Activated T-cell treated with anti-CD3 and anti-CD28 coated beads, Interleukin-2, amount 50 U/mL, for 24 hours (primary cell): ENCODE measurements at regions not wholly inside any gene's neighbourhood (a gene's known extent, or its start where the extent isn't known, plus 50 kb on each side); places are given as distances from the start of the nearest gene placed in this dataset.
A peak's percentile ranks its signal among the peaks of the same experiment; 100 is the strongest.
"Not testable (repeated sequence)": the region's sequence is repeated elsewhere in the genome, so short reads cannot be mapped to it uniquely, and the experiment has no call there.

Source experiments
- DNase-seq: peaks from one replicate; pipeline ENCODE4 v3.0.0-alpha.2; 2020
- H3K27ac Mint-ChIP-seq: 2 replicates; pipeline ENCODE4 v1.8.0; 2020; ENCODE audit warnings: mild to moderate bottlenecking, mixed read lengths
- H3K27me3 Mint-ChIP-seq: 2 replicates; pipeline ENCODE4 v1.8.0; 2020; ENCODE audit warnings: mixed read lengths
- H3K36me3 Mint-ChIP-seq: 2 replicates; pipeline ENCODE4 v1.8.0; 2020; ENCODE audit warnings: low read depth, mixed read lengths
- H3K4me1 Mint-ChIP-seq: 2 replicates; pipeline ENCODE4 v1.8.0; 2020; ENCODE audit warnings: low read depth, mixed read lengths
- H3K4me3 Mint-ChIP-seq: 2 replicates; pipeline ENCODE4 v1.8.0; 2020; ENCODE audit warnings: mild to moderate bottlenecking, moderate library complexity, mixed read lengths
- H3K9me3 Mint-ChIP-seq: 2 replicates; pipeline ENCODE4 v1.8.0; 2020; ENCODE audit warnings: mixed read lengths

GRCh38 chr9:41658706-41659105, 469.6 kb upstream of the ZNG1F start:
- H3K4me3 Mint-ChIP-seq, H3K4me1 Mint-ChIP-seq, H3K27ac Mint-ChIP-seq, H3K27me3 Mint-ChIP-seq, DNase-seq, H3K9me3 Mint-ChIP-seq, H3K36me3 Mint-ChIP-seq: not testable (repeated sequence)

GRCh38 chr9:41658116-41658515, 469.0 kb upstream of the ZNG1F start:
- H3K4me3 Mint-ChIP-seq, H3K27me3 Mint-ChIP-seq, H3K4me1 Mint-ChIP-seq, H3K9me3 Mint-ChIP-seq, H3K36me3 Mint-ChIP-seq, DNase-seq, H3K27ac Mint-ChIP-seq: not testable (repeated sequence)

DNA sequence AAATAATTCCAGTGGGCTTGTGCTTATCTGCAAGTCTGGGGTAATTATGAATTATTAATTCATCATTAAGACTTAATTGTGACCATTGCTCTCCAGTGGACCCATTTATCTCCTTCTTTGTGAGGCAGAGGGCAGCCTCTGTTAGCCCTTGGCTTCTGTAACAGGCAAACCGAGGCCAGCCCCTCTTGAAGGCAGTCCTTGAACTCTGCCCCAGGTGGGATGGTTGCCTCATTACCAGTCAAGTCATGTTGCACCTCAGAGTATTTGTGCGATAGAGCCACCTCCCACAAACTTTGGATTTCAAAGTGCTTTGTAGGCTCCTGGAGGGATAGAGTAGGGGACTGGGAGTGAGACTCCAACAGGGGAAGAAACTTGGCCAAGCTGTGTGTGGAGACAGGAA, 468.0 kb upstream of the ZNG1F start:
- not testable (repeated sequence) for H3K4me1 Mint-ChIP-seq, H3K27me3 Mint-ChIP-seq, H3K4me3 Mint-ChIP-seq, H3K36me3 Mint-ChIP-seq, DNase-seq, H3K27ac Mint-ChIP-seq, H3K9me3 Mint-ChIP-seq

GRCh38 chr9:41655071-41655554, 466.0 kb upstream of the ZNG1F start:
- not testable (repeated sequence) for H3K4me1 Mint-ChIP-seq, H3K36me3 Mint-ChIP-seq, H3K27ac Mint-ChIP-seq, H3K4me3 Mint-ChIP-seq, H3K27me3 Mint-ChIP-seq, H3K9me3 Mint-ChIP-seq, DNase-seq

DNA sequence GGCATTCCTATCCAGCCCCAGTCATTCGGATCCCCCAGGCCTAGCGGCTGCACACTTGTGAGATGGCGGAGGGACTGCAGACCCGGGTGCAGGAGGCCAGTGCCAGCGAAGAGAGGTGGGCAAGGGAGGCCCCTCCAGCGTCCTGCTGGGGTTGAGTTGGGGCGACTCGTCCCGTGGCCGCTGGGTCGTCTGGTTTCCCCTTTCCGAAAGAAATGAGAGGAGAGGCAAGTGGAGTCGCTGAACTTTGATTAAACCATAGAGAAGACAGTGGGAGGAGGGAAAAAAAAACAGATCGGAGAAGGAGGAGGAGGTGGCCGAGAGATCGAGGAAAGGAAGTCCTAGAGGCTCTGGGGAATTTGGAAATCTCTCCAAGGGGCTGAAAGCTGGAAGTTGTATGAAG, 465.2 kb upstream of the ZNG1F start:
- not testable (repeated sequence) for H3K27me3 Mint-ChIP-seq, H3K27ac Mint-ChIP-seq, H3K4me1 Mint-ChIP-seq, DNase-seq, H3K4me3 Mint-ChIP-seq, H3K36me3 Mint-ChIP-seq, H3K9me3 Mint-ChIP-seq

DNA sequence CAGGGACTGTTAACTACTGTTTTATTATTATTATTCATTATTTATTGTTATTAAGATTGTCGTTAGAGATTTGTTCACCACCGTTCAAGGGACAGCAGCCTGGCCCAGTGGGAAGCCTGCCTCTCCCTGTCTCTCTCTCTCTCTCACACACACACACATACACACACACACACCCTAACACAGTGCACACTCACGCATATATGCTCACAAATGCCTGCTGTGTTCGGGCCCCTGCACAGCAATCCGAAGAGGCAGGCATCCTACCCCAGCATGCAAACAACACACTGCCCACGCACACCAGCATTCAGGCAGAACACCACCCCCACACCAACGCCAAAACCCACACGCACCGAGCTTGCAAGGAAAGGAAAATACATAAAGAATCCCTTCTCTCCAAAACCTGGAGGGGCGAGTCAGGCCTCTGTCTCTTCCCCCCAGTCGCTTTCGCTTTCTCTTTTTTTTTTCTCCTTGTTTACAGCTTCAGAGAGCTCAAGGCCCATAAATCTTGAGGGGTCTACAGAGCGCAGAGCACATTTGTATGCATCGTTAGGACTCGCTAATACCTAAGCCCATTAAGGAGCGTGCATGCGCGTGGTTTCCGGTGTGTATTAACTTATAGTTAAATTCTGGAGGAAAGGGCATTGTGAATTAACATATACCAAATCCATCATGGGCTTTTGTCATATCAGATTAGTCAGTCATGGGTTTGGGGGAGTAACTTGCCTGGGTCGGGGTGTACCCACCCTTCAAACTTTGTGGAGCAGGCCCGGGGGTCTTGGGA, 464.6 kb upstream of the ZNG1F start:
- not testable (repeated sequence) for H3K27ac Mint-ChIP-seq, H3K27me3 Mint-ChIP-seq, H3K36me3 Mint-ChIP-seq, DNase-seq, H3K9me3 Mint-ChIP-seq, H3K4me1 Mint-ChIP-seq
- H3K4me3 Mint-ChIP-seq, result peak overlapping the region; percentile 41

DNA sequence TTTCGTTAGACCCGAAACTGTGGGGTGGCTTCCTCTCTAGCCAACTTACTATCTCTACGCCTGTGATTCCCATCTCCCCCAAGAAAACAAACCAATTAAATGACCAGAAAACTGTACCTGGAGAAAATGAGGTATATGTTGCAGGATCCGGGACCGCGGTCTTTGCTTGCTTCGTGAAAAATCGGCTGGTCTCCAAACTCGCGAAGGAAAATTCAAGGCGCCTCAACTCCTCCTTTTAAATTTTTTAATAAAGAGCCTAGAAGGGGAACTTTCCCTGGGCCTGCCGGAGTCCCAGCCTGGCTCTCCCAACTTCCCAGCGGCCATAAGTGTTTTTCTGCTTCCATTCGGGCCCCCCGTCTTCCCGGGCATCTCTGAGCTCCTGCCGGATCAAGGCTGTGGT, 463.7 kb upstream of the ZNG1F start:
- H3K4me1 Mint-ChIP-seq, H3K27ac Mint-ChIP-seq, H3K27me3 Mint-ChIP-seq: not testable (repeated sequence)

DNA sequence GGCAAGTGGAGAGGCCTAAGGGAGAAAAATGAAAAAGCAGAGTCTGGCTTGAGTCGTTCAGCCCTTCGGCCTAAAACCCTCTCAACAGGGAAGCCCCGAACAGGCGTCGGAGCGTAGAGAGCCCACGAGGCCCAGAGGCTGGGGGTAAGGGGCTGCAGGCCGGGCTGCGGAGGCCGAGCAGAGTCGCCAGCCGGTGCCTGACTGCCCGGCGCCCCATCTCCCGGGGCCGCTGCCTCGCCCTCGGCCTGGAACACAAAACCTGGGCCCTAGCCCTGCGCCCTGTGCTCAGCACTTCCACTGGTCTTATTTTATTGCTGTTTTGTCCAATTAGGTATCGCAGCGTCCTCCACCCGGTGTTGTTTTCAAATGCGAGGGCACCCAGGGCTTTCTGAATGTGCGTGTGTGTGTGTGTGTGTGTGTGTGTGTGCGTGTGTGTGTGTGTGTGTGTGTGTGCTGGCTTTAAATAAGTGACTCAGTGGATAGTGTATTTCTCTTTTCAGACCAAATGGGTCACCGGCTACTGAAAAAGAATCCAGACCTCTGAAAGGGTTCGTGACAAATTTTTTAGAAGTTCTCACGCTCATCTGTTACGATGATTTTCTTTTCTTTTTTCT, 463.1 kb upstream of the ZNG1F start:
- not testable (repeated sequence) for H3K27ac Mint-ChIP-seq, H3K9me3 Mint-ChIP-seq, H3K4me3 Mint-ChIP-seq, H3K4me1 Mint-ChIP-seq, H3K36me3 Mint-ChIP-seq, DNase-seq, H3K27me3 Mint-ChIP-seq

More for the DNA sequence above, 463.7 kb upstream of the ZNG1F start:
- H3K9me3 Mint-ChIP-seq, H3K4me3 Mint-ChIP-seq, DNase-seq, H3K36me3 Mint-ChIP-seq: not testable (repeated sequence)

DNA sequence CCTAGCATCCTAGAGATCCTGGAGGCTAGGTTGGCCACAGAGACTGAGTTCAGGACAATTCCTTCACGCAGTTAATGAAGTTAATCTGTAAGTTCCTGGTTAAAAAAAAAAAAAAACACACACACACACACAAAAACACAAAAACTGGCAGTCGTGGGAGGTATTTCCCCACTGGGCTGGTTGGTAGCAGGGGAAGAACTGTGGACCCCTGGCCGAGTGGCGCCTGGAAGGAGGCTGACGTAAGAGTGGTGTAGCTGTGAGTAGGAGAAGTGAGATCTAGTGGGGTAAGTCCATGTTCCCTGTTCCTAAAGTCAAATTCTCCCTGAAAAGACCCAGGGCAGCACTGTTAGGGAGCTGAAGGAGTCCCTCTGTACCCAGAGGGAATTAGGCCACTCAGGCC, 461.0 kb upstream of the ZNG1F start:
- not testable (repeated sequence) for H3K9me3 Mint-ChIP-seq, H3K4me3 Mint-ChIP-seq

GRCh38 chr9:41648564-41648963, 459.4 kb upstream of the ZNG1F start:
- not testable (repeated sequence) for H3K4me3 Mint-ChIP-seq, H3K36me3 Mint-ChIP-seq, H3K4me1 Mint-ChIP-seq, H3K27ac Mint-ChIP-seq, H3K9me3 Mint-ChIP-seq, H3K27me3 Mint-ChIP-seq
- DNase-seq, result peak; percentile 53

More for the DNA sequence above, 461.0 kb upstream of the ZNG1F start:
- not testable (repeated sequence) for DNase-seq, H3K27ac Mint-ChIP-seq, H3K36me3 Mint-ChIP-seq, H3K27me3 Mint-ChIP-seq, H3K4me1 Mint-ChIP-seq

DNA sequence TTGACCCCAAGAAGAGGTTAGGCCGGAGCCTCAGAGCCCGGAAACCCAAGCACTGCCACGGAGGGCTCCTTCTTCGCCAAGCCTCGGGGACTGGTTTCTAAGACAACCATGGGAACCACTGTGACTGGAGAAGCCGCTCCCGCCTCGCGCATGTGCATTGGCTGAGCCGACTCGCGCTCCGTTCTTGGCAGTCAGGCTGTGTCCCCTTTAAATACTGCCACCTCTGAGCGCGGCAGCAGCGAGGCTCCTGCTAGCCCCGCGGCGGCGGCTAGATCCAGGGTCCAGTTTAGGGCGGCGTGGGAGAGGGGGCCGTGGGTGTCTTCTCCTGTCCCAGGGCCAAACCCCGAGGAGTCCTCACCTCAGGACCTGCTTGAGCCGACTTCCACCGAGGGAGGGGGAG, 457.1 kb upstream of the ZNG1F start:
- H3K4me1 Mint-ChIP-seq, DNase-seq, H3K9me3 Mint-ChIP-seq, H3K27ac Mint-ChIP-seq, H3K36me3 Mint-ChIP-seq, H3K4me3 Mint-ChIP-seq, H3K27me3 Mint-ChIP-seq: not testable (repeated sequence)

GRCh38 chr9:41643571-41644279, 454.6 kb upstream of the ZNG1F start:
- H3K4me1 Mint-ChIP-seq, H3K27me3 Mint-ChIP-seq, H3K36me3 Mint-ChIP-seq, H3K9me3 Mint-ChIP-seq: not testable (repeated sequence)
- peak overlapping the region; percentile 67 for H3K4me3 Mint-ChIP-seq
- H3K27ac Mint-ChIP-seq, result peak overlapping the region; percentile 14
- peak; percentile 76 for DNase-seq

GRCh38 chr9:41633726-41634125, 444.6 kb upstream of the ZNG1F start:
- H3K9me3 Mint-ChIP-seq, H3K27ac Mint-ChIP-seq, H3K4me3 Mint-ChIP-seq, DNase-seq, H3K4me1 Mint-ChIP-seq, H3K27me3 Mint-ChIP-seq, H3K36me3 Mint-ChIP-seq: not testable (repeated sequence)

GRCh38 chr9:41623666-41624065, 434.5 kb upstream of the ZNG1F start:
- DNase-seq, H3K36me3 Mint-ChIP-seq, H3K9me3 Mint-ChIP-seq, H3K27me3 Mint-ChIP-seq, H3K4me1 Mint-ChIP-seq, H3K4me3 Mint-ChIP-seq, H3K27ac Mint-ChIP-seq: not testable (repeated sequence)

DNA sequence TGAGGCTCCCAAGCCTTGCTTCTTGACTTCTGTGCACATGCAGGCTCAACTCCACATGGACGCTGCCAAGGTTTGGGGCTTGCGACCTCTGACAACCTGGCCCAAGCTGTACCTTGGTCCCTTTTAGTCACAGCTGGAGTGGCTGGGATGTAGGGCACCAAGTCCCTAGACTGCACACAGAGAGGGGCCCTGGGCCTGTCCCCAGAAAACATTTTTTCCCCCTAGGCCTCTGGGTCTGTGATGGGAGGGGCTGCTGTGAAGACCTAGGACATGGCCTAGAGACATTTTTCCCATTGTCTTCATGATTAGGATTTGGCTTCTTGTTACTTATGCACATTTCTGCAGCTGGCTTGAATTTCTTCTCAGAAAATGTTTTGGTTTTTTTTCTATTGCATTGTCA, 430.1 kb upstream of the ZNG1F start:
- not testable (repeated sequence) for H3K4me1 Mint-ChIP-seq, H3K9me3 Mint-ChIP-seq, H3K36me3 Mint-ChIP-seq, H3K4me3 Mint-ChIP-seq, H3K27ac Mint-ChIP-seq, H3K27me3 Mint-ChIP-seq, DNase-seq
